Stimulated activated CD4-positive, alpha-beta T cell treated with anti-CD3 and anti-CD28 coated beads, Interleukin-12 subunit alpha, Interleukin-12 subunit beta, amount 100 ng/mL, for 48 hours (primary cell): ENCODE measurements at regions not wholly inside any gene's neighbourhood (a gene's known extent, or its start where the extent isn't known, plus 50 kb on each side); places are given as distances from the start of the nearest gene placed in this dataset.
"Not testable (repeated sequence)": the region's sequence is repeated elsewhere in the genome, so short reads cannot be mapped to it uniquely, and the experiment has no call there.

Experiments
- DNase-seq, 3 donors: peaks; one replicate each; pipeline ENCODE4 v3.0.0-alpha.2; 2020; ENCODE audit warnings: low read depth in 2 of 3, low spot score in 1 of 3

DNA sequence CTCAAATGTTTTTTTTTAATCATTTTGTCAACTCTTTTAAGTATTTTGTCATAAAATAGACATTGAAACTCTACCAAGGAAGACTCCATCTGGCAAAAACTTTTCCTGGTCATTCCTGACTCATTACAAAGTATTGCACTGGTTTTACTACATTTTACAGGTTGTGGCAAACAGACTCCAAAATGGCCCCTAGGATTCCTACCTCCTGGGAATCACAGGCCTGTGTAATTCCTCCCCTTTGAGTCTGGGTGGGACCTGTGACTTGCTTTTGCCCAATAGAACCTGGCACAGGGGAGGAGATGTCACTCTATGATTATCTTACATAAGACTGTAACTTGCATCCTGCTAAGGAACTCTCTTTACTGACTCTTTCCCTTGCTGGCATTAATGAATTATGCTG lies 123.6 kb upstream of the KCNJ6 start:
- DNase-seq = no peak

DNA sequence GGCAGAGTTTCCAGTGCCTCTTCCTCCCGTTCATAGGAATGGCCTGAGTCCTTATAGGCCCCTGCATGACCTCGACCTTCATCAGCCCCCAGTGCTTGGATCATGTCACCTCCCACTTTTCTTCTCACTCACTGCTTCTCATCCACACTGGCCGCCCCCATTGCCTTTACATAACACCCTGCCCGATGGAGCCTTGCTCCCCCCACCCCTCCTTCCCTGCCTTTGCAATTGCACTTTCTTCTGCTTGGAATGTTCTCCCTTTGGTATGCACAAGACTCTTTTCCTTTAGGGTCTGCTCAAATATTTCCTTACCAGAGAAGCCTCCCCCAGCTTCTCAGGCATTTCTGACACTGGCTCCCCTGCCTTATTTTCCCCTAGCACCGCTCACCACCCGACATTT lies 125.2 kb upstream of the KCNJ6 start:
- no peak for DNase-seq

DNA sequence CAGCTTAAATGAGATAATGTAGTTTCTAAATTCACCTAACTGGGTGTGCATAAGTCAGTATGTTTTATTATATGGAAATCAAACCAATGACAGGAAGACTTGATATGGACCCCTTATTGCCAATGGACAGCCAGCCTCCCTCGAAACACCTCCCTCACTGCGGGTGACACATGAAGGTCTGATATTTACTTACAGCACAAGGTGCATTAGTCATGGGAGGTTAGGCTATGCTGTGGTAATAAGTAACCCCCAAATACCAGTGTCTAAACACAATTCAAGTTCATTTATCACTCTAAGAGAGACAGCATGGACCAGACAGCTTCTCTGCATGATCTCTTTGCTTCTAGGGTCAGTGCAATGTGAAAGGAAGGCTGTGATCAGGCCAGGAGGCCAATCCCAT lies 126.0 kb upstream of the KCNJ6 start:
- no peak for DNase-seq

DNA sequence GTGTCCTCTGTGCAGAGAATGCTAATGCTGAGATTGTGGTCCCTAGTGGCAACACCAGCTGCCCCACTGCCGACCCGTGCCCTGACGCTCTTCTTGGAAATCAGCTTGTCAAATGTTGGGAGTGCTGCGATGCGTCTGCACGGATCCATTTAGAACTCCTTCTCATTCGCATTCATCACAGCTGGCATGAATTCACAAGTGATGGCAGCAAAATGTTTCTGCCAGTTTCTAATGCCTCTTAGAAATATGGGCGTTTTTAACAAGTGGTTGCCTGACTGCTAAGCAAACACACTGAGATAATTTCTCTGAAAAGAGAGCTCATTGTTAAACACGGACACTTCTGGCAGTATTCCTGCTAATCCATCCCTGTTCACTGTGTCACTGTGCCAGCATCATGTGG lies 131.9 kb upstream of the KCNJ6 start:
- DNase-seq = no peak

DNA sequence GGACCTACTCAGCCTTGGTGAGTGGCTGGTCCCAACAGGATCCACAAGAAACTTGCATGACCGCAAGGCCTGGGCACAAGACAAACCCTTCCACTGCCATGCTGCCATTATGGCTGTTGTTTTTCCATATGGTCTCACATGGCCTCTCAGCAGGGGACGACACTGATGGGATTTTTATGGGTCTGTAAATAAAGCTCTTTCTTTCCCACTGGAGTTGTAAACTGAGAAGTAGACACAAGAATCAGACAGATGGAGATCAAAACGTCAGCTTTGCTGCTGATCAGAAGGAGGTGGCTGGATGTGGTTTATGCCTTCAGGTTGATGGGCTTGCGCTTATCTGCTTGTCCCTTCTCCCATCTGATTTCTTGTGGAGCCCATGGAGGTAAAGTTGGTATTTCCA lies 138.1 kb upstream of the KCNJ6 start:
- no peak for DNase-seq

DNA sequence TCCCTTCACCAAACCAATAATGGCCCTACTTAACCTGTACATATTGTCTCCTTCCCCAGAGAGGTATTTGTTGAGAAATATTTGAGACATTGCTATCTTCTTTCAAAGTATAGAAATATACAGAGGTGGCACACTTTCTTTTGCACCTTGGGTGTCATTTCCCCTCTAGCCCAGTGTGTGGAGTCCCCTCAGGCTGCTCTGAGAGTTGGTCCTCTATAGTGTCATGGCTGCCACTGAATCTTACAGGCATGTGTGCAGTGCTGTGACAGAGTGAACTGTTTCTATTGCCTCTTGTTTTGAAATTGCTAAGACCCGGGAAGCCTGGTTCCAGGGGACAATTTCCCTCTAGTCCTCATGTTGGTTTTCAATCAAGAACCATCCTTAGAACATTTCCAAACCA lies 140.2 kb upstream of the KCNJ6 start:
- DNase-seq = no peak

DNA sequence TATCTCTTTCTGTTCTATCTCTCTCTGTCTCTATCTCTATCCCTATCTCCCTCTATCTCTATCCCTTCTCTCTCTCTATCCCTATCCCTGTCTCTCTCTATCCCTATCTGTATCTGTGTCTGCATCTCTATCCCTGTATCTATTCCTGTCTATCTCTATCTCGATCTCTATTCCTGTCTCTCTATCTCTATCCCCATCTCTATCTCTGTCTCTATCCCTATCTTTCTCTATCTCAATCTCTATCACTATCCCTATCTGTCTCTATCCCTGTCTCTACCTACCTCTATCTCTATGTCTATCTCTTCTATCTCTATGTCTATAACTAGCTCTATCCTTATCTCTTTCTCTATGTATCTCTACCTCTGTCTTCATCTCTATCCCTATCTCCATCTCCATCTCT lies 141.4 kb upstream of the KCNJ6 start:
- DNase-seq = no peak

DNA sequence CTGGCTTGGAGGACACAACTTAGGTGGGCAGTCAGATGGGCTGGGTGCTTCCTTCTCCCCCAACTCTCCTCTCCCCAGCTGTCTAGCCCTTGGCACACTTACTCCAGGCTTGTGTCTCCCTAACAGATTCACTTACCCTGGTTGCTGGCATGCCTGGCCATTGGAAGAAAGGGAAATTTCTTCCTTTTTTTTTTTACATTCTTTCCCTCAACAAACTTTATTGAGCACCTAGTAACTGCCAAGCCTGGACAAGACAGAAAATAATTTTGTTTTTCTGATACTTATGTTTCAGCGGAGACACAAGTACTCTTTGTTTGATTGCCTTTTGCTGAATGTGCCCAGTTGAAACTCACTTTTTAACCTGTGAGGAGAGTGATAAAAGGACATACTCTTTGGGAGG lies 144.3 kb upstream of the KCNJ6 start:
- no peak for DNase-seq

DNA sequence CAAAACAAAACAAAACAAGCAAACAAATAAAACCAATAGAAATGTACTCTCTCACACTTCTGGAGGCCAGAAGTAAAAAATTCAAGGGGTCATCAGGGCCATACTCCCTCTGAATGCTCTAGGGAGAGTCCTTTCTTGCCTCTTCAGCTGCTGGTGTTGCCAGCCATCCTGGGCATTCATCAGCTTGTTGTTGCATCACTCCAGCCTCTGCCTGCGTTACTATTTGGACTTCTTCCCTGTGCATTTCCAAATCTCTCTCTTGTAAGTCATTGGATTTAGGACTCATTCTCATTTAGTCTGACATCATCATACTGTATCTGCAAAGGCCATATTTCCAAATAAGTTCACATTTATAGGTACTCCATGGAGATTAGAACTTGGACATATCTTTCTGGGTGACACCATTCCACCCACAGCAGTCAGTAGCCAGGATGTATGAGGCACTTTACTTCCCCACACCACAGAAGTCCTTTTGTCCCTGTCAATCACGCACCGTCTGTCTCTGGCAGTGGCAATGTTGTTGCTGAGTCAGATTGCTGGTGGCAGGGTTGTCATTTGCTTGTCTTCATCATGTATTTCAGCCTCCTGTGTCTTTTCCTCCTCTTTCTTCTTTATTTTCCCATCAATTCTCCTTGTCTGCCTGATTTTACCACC lies 151.0 kb upstream of the KCNJ6 start:
- DNase-seq = no peak

DNA sequence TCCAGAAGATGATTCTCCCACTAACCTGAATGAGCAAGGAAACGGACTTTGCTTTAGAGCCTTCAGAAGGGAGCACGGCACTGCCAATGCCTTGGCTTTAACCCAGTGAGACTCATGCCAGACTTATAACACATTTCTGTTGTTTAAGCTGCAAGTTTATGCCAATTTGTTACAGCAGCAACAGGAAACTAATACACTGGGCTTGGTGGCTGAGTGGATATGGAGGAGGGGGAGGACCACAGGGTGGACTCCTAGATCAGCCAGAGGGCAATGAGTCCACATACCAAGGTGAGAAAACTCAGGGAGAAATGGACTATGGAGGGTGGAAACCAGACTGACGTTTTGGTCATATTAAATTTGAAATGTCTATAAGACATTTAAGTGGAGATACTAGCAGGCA lies 156.2 kb upstream of the KCNJ6 start:
- no peak for DNase-seq

DNA sequence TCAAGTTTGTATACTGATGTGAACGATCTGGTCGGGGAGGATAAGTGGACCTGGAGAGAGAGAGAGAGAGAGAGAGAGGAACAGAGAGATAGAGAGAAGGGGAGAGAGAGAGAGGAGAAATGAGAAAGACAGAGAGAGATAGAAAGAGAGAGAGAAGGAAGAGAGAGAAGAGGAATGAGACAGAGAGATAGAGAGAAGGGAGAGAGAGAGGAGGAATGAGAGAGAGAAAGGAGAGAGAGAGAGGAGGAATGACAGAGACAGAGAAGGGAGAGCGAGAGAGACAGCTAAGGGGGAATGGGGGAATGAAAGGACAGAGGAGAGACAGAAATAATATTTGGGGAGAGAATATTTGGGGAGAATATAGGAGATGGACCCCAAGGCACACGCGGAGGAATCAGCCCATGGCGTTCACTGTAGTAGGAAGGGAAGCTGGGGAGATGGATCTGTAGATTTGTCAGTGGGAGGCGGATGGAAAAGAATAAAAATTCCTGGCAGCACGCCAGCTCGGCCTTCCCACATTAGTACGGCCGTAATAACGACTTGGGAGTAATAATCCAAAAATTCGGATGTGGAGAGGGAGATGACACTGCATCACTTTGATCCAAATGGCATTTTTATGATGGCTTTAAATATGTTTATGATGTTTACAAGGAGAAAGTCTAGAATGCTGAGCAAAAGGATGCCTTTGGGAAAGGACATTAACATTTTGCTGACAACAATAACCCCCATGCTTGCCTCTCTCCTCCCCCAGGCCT lies 159.8 kb upstream of the KCNJ6 start:
- no peak for DNase-seq

DNA sequence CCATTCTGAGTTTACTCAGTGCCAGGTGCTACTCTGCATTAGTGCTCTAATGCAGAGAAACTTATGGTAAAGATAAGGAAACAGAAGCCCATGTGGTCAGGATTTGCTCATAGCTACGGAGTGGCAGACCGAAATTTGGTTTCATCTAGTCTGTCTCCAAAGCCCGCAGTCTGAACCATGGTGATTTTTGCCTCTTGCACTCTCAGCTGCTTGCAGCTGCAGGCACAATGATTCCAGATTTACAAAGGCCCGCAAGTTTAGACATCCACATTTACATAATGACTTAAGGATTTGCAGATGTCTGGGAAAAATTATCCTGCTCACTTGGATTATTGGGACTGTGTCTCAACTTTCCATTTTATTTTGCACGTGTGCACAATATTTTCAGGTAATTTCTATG lies 161.3 kb upstream of the KCNJ6 start:
- no peak for DNase-seq

DNA sequence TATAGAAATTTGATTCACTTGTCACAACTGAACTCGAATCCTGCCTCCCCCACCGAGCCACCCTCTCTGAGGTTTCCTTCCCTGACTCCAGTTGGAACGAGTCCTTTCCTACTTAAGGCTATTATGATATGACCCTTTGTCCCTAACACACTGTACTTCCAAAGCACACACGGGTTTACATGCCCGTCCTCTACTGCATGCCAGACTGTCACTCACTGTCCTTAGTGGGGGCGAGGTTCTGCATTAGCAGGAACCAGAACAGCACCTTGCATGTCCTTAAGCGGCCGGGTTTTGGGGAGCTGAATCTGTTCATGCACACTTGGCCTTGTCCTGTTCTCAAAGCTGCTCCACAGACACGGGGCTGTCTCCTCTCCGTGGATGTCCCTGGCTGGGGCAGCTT lies 164.6 kb upstream of the KCNJ6 start:
- DNase-seq = no peak

DNA sequence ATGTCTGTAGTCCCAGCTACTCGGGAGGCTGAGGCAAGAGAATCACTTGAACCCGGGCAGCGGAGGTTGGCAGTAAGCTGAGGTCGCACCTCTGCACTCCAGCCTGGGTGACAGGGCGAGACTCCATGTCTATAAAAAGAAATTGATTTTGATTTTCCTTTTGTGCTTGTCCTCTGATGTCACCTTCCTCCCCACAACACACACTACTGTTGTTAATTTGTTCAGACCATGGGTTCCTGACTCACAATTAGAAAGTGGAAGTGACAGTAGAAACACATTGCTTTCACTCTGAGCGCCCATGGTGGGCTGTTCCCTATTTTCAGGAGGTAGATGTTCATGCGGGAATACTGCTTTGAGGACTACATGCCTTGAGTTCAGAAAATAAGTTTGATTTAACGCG lies 165.5 kb upstream of the KCNJ6 start:
- no peak for DNase-seq

DNA sequence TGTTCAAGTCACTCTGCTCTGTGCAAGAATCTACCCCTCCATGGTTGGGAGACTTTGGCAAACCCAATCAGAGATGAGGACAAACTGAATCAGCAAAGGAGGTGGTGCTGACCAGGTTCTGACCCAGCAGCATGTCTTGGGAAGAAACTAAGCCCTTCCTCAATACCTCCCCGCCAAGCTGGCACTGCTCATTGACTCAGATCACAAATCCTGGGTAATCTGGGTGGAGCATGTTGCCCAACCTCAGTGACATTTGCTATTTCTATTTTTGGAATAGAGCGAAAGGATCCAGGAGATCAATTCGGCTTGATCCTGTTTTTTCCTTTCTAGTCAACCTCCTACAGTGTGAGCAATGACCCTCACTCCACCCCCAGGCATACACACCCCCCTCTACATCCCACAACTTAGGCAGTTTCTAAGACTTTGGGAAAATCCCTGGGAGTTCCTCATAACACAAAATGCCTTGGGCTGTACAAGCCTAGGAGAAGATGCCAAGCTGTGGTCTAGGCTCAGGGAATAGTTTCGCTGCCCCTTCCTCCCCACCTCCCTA lies 166.8 kb upstream of the KCNJ6 start:
- no peak for DNase-seq

DNA sequence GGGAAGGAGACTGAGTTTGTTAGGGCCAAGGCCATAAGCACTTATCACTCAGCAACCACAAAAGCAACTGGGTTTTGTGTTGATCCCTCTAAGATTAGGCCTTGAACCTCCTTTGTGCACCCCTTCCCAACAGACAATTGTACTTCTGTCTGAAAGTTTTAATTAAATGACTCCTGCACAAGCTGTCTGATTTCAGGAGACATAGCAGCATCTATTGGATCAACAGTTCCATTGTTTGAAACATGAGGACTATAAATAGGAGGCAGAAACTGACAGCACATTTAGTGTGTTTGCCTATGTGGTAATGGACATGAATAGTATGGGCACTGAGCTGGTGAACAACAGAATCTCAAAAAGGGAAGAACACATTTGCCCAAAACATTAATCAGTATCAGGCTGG lies 167.3 kb upstream of the KCNJ6 start:
- DNase-seq = no peak

DNA sequence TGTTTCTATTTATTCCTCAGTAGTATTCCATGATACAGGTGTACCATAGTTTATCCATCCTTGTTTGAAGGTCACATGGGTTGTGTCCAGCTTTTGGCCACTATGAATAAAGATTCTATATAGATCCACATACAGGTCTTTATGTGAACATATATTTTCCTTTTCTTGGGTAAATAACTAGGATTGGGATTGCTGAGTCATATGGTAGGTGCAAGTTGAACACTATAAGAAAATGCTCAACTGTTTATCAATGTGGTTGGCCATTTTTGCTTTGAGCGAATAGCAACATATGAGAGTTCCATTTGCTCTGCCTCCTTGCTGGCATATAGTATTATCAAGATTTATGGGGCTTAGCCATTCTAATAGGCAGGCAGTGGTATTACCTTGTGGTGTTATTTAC lies 170.2 kb upstream of the KCNJ15 start:
- DNase-seq = no peak

DNA sequence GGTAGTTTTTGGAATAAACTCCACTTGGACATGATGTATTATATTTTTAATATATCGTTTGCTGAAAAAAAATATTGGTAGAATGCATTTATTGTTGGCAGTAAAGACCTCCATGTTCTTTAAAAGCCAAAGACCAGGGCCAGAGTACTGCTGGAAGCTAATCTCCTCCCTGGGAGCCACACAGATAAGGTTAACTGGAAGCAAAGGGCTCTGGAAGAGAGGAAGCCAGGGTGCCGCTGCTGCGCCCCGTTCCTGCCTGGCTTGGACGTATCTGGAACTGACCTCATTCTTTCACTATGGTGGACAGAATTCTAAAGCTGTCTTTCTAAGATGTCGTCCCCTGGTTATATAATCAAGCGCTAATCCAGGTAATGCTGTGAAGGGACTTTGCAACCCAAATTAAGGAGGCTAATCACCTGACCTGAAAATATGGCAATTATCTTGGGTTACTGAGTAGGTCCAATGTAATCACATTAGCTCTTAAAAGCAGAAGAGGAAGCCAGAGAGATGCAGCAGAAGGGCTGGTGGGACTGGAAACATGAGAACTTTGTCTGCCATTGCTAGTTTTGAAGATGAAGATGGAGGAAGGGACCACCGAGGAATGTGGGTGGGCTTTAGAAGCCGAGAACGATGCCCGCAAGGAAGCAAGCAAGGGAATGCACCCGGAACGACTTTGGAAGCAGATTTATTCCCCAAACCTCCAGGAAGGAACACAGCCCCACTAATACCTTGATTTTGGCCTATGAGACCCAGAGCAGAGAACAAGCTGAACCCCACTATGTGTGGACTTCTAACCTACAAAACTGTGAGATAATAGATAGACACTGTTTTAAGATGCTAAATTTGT lies 167.7 kb upstream of the KCNJ15 start:
- DNase-seq = no peak

DNA sequence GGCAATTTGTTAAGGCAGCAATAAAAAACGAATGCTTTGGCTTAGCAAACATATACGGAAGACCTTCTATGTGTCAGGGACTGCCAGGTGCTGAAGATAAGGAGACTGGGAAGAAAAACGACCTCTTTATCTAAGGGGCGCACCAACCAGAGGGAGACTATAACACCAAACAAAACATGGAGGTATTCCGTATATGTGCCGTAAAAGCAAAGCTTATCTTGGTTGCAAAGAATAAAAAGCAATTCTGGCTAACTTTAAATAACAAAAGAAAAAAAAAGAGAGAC lies 167.1 kb upstream of the KCNJ15 start:
- no peak for DNase-seq

DNA sequence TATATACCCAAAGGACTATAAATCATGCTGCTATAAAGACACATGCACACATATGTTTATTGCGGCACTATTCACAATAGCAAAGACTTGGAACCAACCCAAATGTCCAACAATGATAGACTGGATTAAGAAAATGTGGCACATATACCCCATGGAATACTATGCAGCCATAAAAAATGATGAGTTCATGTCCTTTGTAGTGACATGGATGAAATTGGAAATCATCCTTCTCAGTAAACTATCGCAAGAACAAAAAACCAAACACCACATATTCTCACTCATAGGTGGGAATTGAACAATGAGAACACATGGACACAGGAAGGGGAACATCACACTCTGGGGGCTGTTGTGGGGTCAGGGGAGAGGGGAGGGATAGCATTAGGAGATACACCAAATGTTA lies 165.7 kb upstream of the KCNJ15 start:
- not testable (repeated sequence) for DNase-seq

DNA sequence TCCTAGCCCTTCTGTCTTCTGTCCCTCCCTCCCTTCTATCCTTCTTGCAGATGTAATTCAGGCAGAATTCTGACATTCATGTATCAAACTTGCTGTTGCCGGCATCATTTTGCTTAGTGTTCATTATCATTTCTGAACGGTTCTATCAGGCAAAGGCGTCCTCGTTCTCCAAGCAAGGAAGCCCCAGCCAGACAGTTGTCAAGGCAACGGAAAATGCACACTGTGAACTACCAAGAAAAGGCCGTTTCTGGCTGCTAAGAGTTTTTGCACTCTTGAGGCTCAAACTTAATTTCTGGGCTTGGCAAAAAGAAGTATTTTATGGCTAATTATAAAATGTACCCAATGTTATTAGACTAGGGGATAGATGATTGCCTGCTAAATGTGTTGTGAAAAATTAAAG lies 164.7 kb upstream of the KCNJ15 start:
- no peak for DNase-seq

DNA sequence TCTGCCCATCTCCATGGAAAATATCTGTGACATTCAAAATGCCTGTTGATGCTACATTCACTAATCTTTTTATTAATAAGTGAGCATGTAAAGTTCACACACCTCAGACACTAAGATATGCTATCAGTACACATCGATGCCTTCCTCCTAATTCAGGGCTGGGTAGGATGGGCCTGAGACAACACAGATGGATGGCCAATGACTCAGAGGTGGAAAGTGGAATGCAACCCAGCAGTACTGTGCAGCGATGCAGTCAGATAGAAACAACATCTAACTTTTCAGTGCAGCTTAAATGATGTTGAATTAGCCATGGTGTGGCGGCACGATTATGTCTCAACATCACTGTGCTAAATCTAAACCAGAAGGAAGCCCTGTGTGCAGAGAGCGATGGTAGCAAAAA lies 161.6 kb upstream of the KCNJ15 start:
- DNase-seq = no peak
